ENCODE measurements at regions not wholly inside any gene's neighbourhood (a gene's known extent, or its start where the extent isn't known, plus 50 kb on each side); places are given as distances from the start of the nearest gene placed in this dataset.

DNA sequence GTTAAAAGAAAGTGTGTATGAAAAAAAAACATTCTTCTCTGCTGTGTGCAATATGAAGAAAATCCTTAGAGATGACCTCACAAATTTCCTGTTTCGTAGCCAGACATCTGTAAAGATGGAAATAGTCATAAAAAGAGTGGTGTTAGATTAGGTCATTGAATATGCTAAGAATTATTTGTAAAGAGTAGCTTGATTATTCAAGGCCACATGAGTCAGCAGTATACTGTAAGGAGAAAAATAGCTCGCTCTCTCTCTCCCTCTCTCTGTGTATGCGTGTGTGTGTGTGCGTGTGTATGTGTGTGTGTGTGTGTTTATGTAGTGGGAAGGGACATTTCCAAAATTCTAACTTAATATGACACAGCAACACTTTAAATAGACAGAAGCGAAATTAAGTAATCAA is 78.8 kb downstream of the PTCHD4 start:
- Mint-ChIP-seq H3K9me3 (no peaks in the 10 kb centered on the region), H3K4me3 (no peak overlapping the region)

DNA sequence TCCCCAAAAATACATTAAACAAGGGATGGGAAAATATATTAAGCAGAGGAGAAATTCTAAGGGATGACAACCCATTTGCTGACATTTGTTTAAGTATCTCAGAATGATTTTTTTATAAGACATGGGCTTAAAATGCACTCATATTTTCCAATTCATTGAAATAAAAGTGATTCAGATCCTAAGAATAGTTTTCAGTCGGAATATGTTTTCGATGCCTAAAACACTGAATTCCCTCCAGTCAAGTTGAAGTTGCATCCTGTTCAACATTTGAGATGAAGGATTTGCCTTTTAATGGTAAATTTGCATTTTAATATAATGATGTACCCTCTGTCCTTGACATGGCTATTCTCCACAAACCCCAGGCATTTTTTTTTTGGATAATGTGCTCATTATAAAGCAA is 79.3 kb downstream of the PTCHD4 start:
- TF ChIP-seq, protein P1, sequence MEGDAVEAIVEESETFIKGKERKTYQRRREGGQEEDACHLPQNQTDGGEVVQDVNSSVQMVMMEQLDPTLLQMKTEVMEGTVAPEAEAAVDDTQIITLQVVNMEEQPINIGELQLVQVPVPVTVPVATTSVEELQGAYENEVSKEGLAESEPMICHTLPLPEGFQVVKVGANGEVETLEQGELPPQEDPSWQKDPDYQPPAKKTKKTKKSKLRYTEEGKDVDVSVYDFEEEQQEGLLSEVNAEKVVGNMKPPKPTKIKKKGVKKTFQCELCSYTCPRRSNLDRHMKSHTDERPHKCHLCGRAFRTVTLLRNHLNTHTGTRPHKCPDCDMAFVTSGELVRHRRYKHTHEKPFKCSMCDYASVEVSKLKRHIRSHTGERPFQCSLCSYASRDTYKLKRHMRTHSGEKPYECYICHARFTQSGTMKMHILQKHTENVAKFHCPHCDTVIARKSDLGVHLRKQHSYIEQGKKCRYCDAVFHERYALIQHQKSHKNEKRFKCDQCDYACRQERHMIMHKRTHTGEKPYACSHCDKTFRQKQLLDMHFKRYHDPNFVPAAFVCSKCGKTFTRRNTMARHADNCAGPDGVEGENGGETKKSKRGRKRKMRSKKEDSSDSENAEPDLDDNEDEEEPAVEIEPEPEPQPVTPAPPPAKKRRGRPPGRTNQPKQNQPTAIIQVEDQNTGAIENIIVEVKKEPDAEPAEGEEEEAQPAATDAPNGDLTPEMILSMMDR (IDR thresholded peaks at IDR 0.05): no peak
- ATAC-seq: no peak
- no peak overlapping the region for H3K4me3 Mint-ChIP-seq
- H3K4me1 Mint-ChIP-seq (ENCODE audit: low read depth): peaks cover 2% of the 10 kb centered on the region
- H3K36me3 Mint-ChIP-seq (ENCODE audit: low read depth): no peaks in the 10 kb centered on the region
- POLR2A ChIA-PET: interaction anchor here (0.6 kb wide), 1 partner anchor 42 kb away, joined by 3 read pairs; no protein-coding TSS in a partner anchor
- intact Hi-C loops (cut with micrococcal nuclease): no loop called here
- DNase-seq: no peak
- H3K27ac Mint-ChIP-seq: no peak overlapping the region
- CTCF ChIA-PET: no interaction called here
- H3K9me3 Mint-ChIP-seq: no peaks in the 10 kb centered on the region
- no peaks in the 10 kb centered on the region for H3K27me3 Mint-ChIP-seq

More for the DNA sequence above, 78.8 kb downstream of the PTCHD4 start:
- Mint-ChIP-seq H3K27me3 (no peaks in the 10 kb centered on the region), H3K36me3 (ENCODE audit: low read depth) (no peaks in the 10 kb centered on the region), H3K4me1 (ENCODE audit: low read depth) (peaks cover 2% of the 10 kb centered on the region), H3K27ac (no peak overlapping the region)
- POLR2A ChIA-PET: no interaction called here
- intact Hi-C loops (cut with micrococcal nuclease): no loop called here
- TF ChIP-seq, protein P1 (IDR thresholded peaks at IDR 0.05): no peak
- DNase-seq (no peak), ATAC-seq (no peak)
- CTCF ChIA-PET: no interaction called here

DNA sequence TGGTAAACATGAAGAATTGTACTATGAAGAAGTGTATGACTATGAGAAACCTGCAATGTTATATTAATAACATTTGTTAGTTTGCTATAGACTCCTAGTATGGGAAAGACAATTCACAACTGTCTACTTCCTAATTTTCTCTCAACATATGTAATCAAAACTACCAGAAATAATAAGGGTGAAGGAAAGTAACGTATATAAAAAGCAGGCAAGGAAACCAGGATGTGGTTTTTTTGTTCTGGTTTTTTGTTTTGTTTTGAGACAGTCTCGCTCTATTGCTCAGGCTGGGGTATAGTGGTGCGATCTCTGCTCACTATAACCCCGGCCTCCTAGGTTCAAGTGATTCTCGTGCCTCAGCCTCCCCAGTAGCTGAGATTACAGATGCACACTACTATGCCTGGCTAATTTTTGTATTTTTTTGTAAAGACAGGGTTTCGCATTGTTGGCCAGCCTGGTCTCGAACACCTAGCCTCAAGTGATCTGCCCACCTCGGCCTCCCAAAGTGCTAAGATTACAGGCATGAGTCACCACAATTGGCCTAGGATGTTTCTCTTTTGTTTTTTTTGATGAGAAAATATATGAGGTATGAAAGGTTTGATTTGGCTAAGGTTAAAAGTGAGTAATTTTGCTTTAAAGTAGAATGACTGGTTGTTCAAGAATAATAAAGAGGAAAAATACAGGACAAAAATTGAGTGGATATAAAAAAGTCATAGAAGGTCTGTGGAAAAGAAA is 83.1 kb downstream of the PTCHD4 start:
- Mint-ChIP-seq H3K27me3 (no peaks in the 10 kb centered on the region), H3K36me3 (ENCODE audit: low read depth) (no peaks in the 10 kb centered on the region), H3K4me3 (no peak overlapping the region), H3K4me1 (ENCODE audit: low read depth) (peaks cover 2% of the 10 kb centered on the region), H3K9me3 (no peaks in the 10 kb centered on the region), H3K27ac (no peak overlapping the region)
- peak; percentile 62 for ATAC-seq
- DNase-seq: peak; percentile 3
- POLR2A ChIA-PET: no interaction called here
- CTCF ChIA-PET: no interaction called here
- intact Hi-C loops (cut with micrococcal nuclease): no loop called here
- TF ChIP-seq, protein P1 (IDR thresholded peaks at IDR 0.05): no peak

DNA sequence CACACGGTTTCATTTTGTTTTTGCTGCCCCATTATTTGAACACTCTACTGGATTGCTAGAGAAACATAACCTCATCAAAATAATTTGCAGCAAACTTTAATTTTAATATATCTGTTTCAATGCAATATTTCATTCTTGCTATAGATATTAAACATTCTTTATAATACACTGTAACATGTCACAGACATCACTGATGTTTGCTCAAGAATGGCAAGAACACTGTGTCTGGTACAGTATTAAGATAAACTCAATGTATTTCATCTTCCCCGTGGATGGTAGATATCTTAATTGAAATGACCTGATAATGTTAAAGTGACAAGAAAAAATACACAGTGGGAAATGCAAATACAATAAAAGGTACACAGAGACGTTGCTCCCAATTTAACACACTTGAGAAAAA is 86.0 kb downstream of the PTCHD4 start:
- ChIA-PET CTCF (no interaction called here), POLR2A (no interaction called here)
- no peaks in the 10 kb centered on the region for H3K36me3 Mint-ChIP-seq (ENCODE audit: low read depth)
- no peak overlapping the region for H3K27ac Mint-ChIP-seq
- no peaks in the 10 kb centered on the region for H3K27me3 Mint-ChIP-seq
- H3K4me3 Mint-ChIP-seq: no peak overlapping the region
- intact Hi-C loops (cut with micrococcal nuclease): no loop called here
- H3K4me1 Mint-ChIP-seq (ENCODE audit: low read depth): peaks cover 2% of the 10 kb centered on the region
- ATAC-seq (no peak), DNase-seq (no peak)
- H3K9me3 Mint-ChIP-seq: no peaks in the 10 kb centered on the region
- TF ChIP-seq, protein P1 (IDR thresholded peaks at IDR 0.05): no peak

DNA sequence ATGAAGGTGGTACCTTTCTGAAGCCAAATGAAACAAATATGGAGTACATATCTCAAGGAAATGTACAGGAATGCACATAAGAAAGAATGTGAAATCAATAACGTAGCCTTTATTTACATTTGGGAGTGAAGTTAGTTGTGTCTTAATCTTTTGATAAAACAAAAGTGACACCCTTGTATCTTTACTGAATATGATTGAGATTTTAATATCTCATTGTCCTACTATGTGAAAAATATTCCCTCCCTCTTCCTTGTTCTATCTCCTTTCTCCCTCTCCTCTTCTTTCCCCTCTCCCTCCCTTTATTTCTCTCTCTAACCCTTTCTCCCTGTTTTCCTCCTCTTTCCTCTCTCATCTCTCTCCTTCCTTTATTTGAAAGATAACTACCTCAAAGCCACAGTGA is 89.1 kb downstream of the PTCHD4 start:
- Mint-ChIP-seq H3K36me3 (ENCODE audit: low read depth) (no peaks in the 10 kb centered on the region), H3K27me3 (peaks cover 2% of the 10 kb centered on the region), H3K4me1 (ENCODE audit: low read depth) (no peaks in the 10 kb centered on the region), H3K4me3 (no peak overlapping the region), H3K9me3 (no peaks in the 10 kb centered on the region), H3K27ac (no peak overlapping the region)
- ChIA-PET POLR2A (no interaction called here), CTCF (no interaction called here)
- TF ChIP-seq, protein P1 (IDR thresholded peaks at IDR 0.05): no peak
- ATAC-seq (no peak), DNase-seq (no peak)
- intact Hi-C loops (cut with micrococcal nuclease): no loop called here

Measured in activated CD8-positive, alpha-beta T cell treated with anti-CD3 and anti-CD28 coated beads for 36 hours (primary cell).